T-cell (primary cell): ENCODE measurements at regions not wholly inside any gene's neighbourhood (a gene's known extent, or its start where the extent isn't known, plus 50 kb on each side); places are given as distances from the start of the nearest gene placed in this dataset.

Experiments used
- ATAC-seq, 4 experiments: fragments of 200-7000 bp in 3 of 4; fragments of 150-1000 bp in 1 of 4; cut with Tn5 transposase; replicated peaks in 1 of 4; 1 replicate in 3 of 4; 2 replicates in 1 of 4; pipeline ENCODE4 v1.10.0; 2021; ENCODE audit warnings: moderate library complexity in 3 of 4, mild to moderate bottlenecking in 2 of 4, moderate number of reproducible peaks in 1 of 4
- CTCF ChIA-PET, 2 donors: fragments of 300-600 bp; sonication (Branson Sonifier 250); formaldehyde crosslinking; loops; one replicate each; lab custom pipeline; 2022; ENCODE audit warnings: antibody characterized with exemption in 2 of 2; lab: Charles Lee
- POLR2A ChIA-PET, 2 donors: fragments of 300-600 bp; sonication (Branson Sonifier 250); formaldehyde crosslinking; loops; one replicate each; lab custom pipeline; 2022; ENCODE audit warnings: antibody characterized with exemption in 2 of 2; lab: Charles Lee
- DNase-seq, 35 experiments: peaks; one replicate each; pipeline versions ENCODE4 v3.0.0 to v3.0.0-alpha.2; 2013 to 2023
- H3K27ac ChIP-seq: one replicate; pipeline ENCODE4 v1.5.1; 2013; ENCODE audit warnings: low read length
- H3K27me3 ChIP-seq, 2 experiments: replicated peaks in 1 of 2; 1 replicate in 1 of 2; 2 replicates in 1 of 2; pipeline versions ENCODE4 v1.6.1 to v1.7.0; 2013; ENCODE audit warnings: low read length in 1 of 2, mixed read lengths in 1 of 2; ENCODE audit not compliant: control insufficient read depth in 2 of 2, insufficient read depth in 2 of 2; ENCODE audit errors: extremely low read depth in 1 of 2
- H3K36me3 ChIP-seq, 2 donors: 1 replicate in 1 of 2; 2 replicates in 1 of 2; pipeline versions ENCODE4 v1.6.1 to v1.7.0; 2013; ENCODE audit warnings: low read length in 1 of 2; ENCODE audit not compliant: control insufficient read depth in 2 of 2, insufficient read depth in 1 of 2; ENCODE audit errors: extremely low read depth in 1 of 2
- H3K4me1 ChIP-seq, 2 experiments: 1 replicate in 1 of 2; 2 replicates in 1 of 2; pipeline versions ENCODE4 v1.6.1 to v1.7.0; 2013; ENCODE audit warnings: low read length in 2 of 2, mixed read lengths in 1 of 2; ENCODE audit not compliant: insufficient read depth in 2 of 2, control insufficient read depth in 1 of 2; ENCODE audit errors: extremely low read depth in 1 of 2
- H3K4me3 ChIP-seq, 2 donors: 1 replicate in 1 of 2; 2 replicates in 1 of 2; pipeline versions ENCODE4 v1.5.1 to v1.7.0; 2013; ENCODE audit warnings: mild to moderate bottlenecking in 2 of 2, low read length in 1 of 2, moderate library complexity in 1 of 2; ENCODE audit not compliant: control insufficient read depth in 1 of 2; ENCODE audit errors: extremely low read depth in 1 of 2
- H3K9me3 ChIP-seq: 2 replicates; pipeline ENCODE4 v1.7.0; 2013
- H3K27ac Mint-ChIP-seq, 2 donors: one replicate each; pipeline ENCODE4 v1.8.0; 2020 to 2021; ENCODE audit warnings: mild to moderate bottlenecking in 2 of 2, mixed read lengths in 2 of 2
- H3K27me3 Mint-ChIP-seq, 2 donors: one replicate each; pipeline ENCODE4 v1.8.0; 2021 to 2022; ENCODE audit warnings: mixed read lengths in 2 of 2
- H3K36me3 Mint-ChIP-seq: one replicate; pipeline ENCODE4 v1.8.0; 2021; ENCODE audit warnings: mixed read lengths
- H3K4me1 Mint-ChIP-seq, 3 donors: one replicate each; pipeline ENCODE4 v1.8.0; 2020 to 2022; ENCODE audit warnings: mixed read lengths in 3 of 3, mild to moderate bottlenecking in 1 of 3
- H3K4me3 Mint-ChIP-seq, 3 donors: one replicate each; pipeline ENCODE4 v1.8.0; 2020 to 2022; ENCODE audit warnings: mild to moderate bottlenecking in 3 of 3, mixed read lengths in 3 of 3, moderate library complexity in 3 of 3
- H3K9me3 Mint-ChIP-seq, 3 donors: one replicate each; pipeline ENCODE4 v1.8.0; 2020 to 2022; ENCODE audit warnings: mixed read lengths in 3 of 3
- WGBS: methylation state at CpG from one replicate; pipeline ENCODE4 v1.1.5; 2013; ENCODE audit warnings: missing lambda C conversion rate; ENCODE audit not compliant: insufficient coverage; 5-methylcytosine and 5-hydroxymethylcytosine counted together

DNA sequence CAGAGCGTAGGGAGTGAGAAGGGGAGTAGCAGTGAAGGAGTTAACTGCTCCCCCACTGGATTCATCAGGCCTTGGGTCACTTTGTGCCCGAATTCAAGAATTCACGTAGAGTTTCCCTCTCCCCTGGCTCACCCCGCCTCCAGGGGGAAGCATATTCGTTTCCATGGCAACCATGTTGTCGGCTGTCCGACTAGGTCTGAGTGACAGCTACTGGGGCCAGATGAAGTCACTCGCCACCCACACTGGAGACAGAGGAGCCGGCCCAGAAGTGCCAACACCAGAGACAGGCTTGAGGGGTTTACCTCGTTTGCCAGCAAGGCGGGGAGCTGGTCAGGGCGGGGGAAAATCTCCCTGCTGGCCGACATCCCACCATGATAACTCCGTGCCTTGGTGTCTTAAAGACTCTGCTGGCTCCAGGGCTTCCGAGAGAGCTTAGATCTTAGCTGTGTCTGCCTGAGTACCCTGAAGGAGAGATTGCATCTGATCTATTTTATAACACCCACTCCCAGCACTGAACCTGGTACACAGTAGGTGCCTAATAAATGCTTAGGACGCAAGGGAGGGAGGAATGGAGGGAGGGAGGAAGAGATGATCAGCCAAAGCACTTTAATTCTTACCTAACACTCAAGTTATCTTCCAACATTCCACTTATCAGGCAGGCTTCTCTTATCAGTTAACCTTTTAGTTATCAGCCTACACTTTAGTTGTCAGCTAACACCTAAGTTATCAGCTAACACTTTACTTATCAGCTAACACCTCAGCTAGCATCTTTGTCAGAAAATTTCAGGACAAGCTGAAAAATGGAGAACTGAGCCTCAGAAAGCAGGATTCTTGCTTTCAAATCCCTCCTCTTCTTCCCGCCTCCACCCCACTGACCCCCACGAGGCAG, 57.2 kb upstream of the ZNRF4 start:
- no peaks in the 10 kb centered on the region for H3K36me3 ChIP-seq
- ATAC-seq (no peak), DNase-seq (no peak)
- peaks cover 0 to 3% of the 10 kb centered on the region in 2 experiments for H3K4me1 ChIP-seq
- H3K4me1 Mint-ChIP-seq: peaks cover 0 to 5% (median 0%) of the 10 kb centered on the region in 3 donors
- ChIA-PET POLR2A (no interaction called here), CTCF (no interaction called here)
- H3K27ac Mint-ChIP-seq: no peak overlapping the region
- H3K27me3 ChIP-seq: peaks cover 5 to 60% of the 10 kb centered on the region in 2 experiments
- no peak overlapping the region for H3K4me3 ChIP-seq
- no peak overlapping the region for H3K4me3 Mint-ChIP-seq
- no peaks in the 10 kb centered on the region for H3K36me3 Mint-ChIP-seq
- H3K27ac ChIP-seq: no peak overlapping the region
- H3K9me3 ChIP-seq: no peaks in the 10 kb centered on the region
- WGBS: 6% methylated on average over 12 of the region's 18 CpGs
- peaks cover 0 to 7% (median 0%) of the 10 kb centered on the region in 3 donors for H3K9me3 Mint-ChIP-seq
- H3K27me3 Mint-ChIP-seq: peaks cover 30 to 54% of the 10 kb centered on the region in 2 donors

DNA sequence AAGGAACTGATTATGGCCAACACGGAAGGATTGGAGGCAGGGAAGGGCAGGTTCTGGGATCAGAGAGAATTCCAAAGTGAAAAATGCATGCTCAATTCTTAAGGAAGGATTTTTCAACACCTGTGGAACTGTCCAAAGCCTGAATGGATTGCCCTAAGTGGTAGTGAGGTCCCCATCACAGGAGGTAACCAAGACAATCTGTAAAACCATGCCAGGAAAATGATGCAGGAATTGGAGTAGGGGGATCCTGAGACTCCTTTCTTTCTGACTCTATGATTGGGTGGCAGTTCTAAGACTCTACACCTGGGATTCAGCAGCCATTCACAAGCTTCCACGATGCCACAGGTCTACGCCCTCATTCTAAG, 56.5 kb upstream of the ZNRF4 start:
- peaks cover 3 to 56% of the 10 kb centered on the region in 2 experiments for H3K27me3 ChIP-seq

DNA sequence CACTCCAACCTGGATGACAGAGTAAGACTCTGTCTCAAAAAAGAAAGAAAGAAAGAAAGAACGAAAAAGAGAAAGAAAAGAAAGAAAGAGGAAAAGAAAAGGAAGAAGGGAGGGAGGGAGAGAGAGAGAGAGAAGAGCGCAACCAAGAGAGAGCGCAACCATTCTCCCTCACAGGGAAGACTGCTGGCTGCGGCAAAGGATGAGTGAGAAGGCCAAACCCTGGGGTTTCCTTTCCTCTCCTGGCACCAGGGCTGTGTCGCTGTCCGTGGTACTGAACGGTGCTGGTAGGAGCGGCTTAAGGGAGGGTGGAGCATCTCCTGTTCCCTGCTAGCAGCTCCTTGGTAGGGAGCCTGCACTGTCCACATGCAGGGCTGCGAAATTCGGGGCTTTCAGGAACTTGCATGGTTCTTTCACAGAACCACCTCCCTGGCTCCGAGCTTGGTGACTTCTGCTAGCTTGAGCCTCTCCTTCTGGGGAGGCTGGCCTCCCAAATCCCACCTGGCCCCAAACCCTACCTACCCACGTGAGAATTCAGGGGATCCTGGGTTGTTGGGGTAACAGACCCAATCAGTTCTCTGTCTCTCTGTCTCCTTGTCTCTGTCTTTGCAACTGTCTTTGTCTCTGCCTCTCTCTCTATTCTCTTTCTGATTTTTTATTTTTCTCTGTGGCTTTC, 51.1 kb upstream of the ZNRF4 start:
- no peaks in the 10 kb centered on the region for H3K36me3 ChIP-seq
- no peaks in the 10 kb centered on the region for H3K4me1 Mint-ChIP-seq
- H3K27ac ChIP-seq: no peak overlapping the region
- H3K27me3 Mint-ChIP-seq: peaks cover 12 to 19% of the 10 kb centered on the region in 2 donors
- POLR2A ChIA-PET: no interaction called here
- H3K9me3 ChIP-seq: no peaks in the 10 kb centered on the region
- no peak overlapping the region for H3K27ac Mint-ChIP-seq
- no peaks in the 10 kb centered on the region for H3K4me1 ChIP-seq
- peaks cover 0 to 30% of the 10 kb centered on the region in 2 experiments for H3K27me3 ChIP-seq
- no peak overlapping the region for H3K4me3 ChIP-seq
- peak in 32 of 35 experiments; percentile 5 to 66 (median 34) for DNase-seq
- ATAC-seq: peak in 3 of 4 experiments; percentile 33 to 37 (median 34)
- CTCF ChIA-PET: no interaction called here
- WGBS: 0% methylated on average over 3 of the region's 12 CpGs
- peaks cover 11 to 16% (median 13%) of the 10 kb centered on the region in 3 donors for H3K9me3 Mint-ChIP-seq
- H3K4me3 Mint-ChIP-seq: no peak overlapping the region
- no peaks in the 10 kb centered on the region for H3K36me3 Mint-ChIP-seq

More for the DNA sequence above, 56.5 kb upstream of the ZNRF4 start:
- H3K36me3 Mint-ChIP-seq: no peaks in the 10 kb centered on the region
- DNase-seq (no peak), ATAC-seq (no peak)
- no peaks in the 10 kb centered on the region for H3K36me3 ChIP-seq
- H3K27ac Mint-ChIP-seq: no peak overlapping the region
- peaks cover 23 to 47% of the 10 kb centered on the region in 2 donors for H3K27me3 Mint-ChIP-seq
- H3K27ac ChIP-seq: no peak overlapping the region
- no peaks in the 10 kb centered on the region for H3K9me3 ChIP-seq
- H3K4me1 ChIP-seq: peaks cover 0 to 3% of the 10 kb centered on the region in 2 experiments
- POLR2A ChIA-PET: no interaction called here
- peaks cover 0 to 7% (median 0%) of the 10 kb centered on the region in 3 donors for H3K9me3 Mint-ChIP-seq
- CTCF ChIA-PET: no interaction called here
- no peaks in the 10 kb centered on the region for H3K4me1 Mint-ChIP-seq
- WGBS: 100% methylated on average over 2 of the region's 3 CpGs
- H3K4me3 Mint-ChIP-seq: no peak overlapping the region
- H3K4me3 ChIP-seq: no peak overlapping the region
